Stimulated activated CD8-positive, alpha-beta memory T cell treated with anti-CD3 and anti-CD28 coated beads, Interleukin-4, amount 100 ng/mL, for 24 hours (primary cell): ENCODE measurements at regions not wholly inside any gene's neighbourhood (a gene's known extent, or its start where the extent isn't known, plus 50 kb on each side); places are given as distances from the start of the nearest gene placed in this dataset.

Experiments
- DNase-seq: peaks from one replicate; pipeline ENCODE4 v3.0.0-alpha.2; 2020; ENCODE audit warnings: low read depth

- no peak for DNase-seq
Measured at GRCh38 chr10:131563411-131563810, 251.9 kb upstream of the TCERG1L start.

- no peak for DNase-seq
Measured at GRCh38 chr10:131567279-131568162, 256.0 kb upstream of the TCERG1L start.

- no peak for DNase-seq
Measured at GRCh38 chr10:131568866-131569265, 257.3 kb upstream of the TCERG1L start.

GRCh38 chr10:131569851-131570715 lies 258.6 kb upstream of the TCERG1L start:
- no peak for DNase-seq

- no peak for DNase-seq
Measured at GRCh38 chr10:131570716-131571307, 259.3 kb upstream of the TCERG1L start.

- no peak for DNase-seq
Measured at GRCh38 chr10:131571346-131571745, 259.8 kb upstream of the TCERG1L start.

GRCh38 chr10:131571865-131572264 lies 260.3 kb upstream of the TCERG1L start:
- DNase-seq: no peak

- DNase-seq: no peak
Measured at GRCh38 chr10:131573256-131573655, 261.7 kb upstream of the TCERG1L start.

- DNase-seq: no peak
Measured at GRCh38 chr10:131573707-131574106, 262.2 kb upstream of the TCERG1L start.

- DNase-seq: no peak
Measured at GRCh38 chr10:131574363-131574706, 262.8 kb upstream of the TCERG1L start.

GRCh38 chr10:131574707-131575430 lies 263.3 kb upstream of the TCERG1L start:
- no peak for DNase-seq

- DNase-seq: no peak
Measured at GRCh38 chr10:131575877-131576276, 264.4 kb upstream of the TCERG1L start.

- DNase-seq: no peak
Measured at GRCh38 chr10:131576341-131577177, 265.0 kb upstream of the TCERG1L start.

GRCh38 chr10:131577178-131577555 lies 265.6 kb upstream of the TCERG1L start:
- DNase-seq: no peak

- no peak for DNase-seq
Measured at GRCh38 chr10:131577786-131578471, 266.4 kb upstream of the TCERG1L start.

GRCh38 chr10:131578472-131578970 lies 267.0 kb upstream of the TCERG1L start:
- no peak for DNase-seq

GRCh38 chr10:131579251-131580071 lies 267.9 kb upstream of the TCERG1L start:
- no peak for DNase-seq

GRCh38 chr10:131580076-131580652 lies 268.6 kb upstream of the TCERG1L start:
- no peak for DNase-seq

GRCh38 chr10:131580674-131581073 lies 269.2 kb upstream of the TCERG1L start:
- no peak for DNase-seq
